Mesothelial cell of epicardium (in vitro differentiated cells): ENCODE measurements at regions not wholly inside any gene's neighbourhood (a gene's known extent, or its start where the extent isn't known, plus 50 kb on each side); places are given as distances from the start of the nearest gene placed in this dataset.
"Not testable (repeated sequence)": the region's sequence is repeated elsewhere in the genome, so short reads cannot be mapped to it uniquely, and the experiment has no call there.

ENCODE experiments used
- DNase-seq, 2 experiments: peaks; one replicate each; pipeline ENCODE4 v3.0.0; 2021; ENCODE audit warnings: low spot score in 2 of 2; ENCODE audit not compliant: unreplicated experiment in 2 of 2
- H3K27ac Mint-ChIP-seq: 2 replicates; pipeline ENCODE4 v1.8.0; 2021; ENCODE audit warnings: mixed read lengths
- H3K27me3 Mint-ChIP-seq: 2 replicates; pipeline ENCODE4 v1.8.0; 2021; ENCODE audit warnings: low read depth, mixed read lengths
- H3K36me3 Mint-ChIP-seq: 2 replicates; pipeline ENCODE4 v1.8.0; 2021; ENCODE audit warnings: mixed read lengths
- H3K4me1 Mint-ChIP-seq: 2 replicates; pipeline ENCODE4 v1.8.0; 2021; ENCODE audit warnings: mixed read lengths
- H3K4me3 Mint-ChIP-seq: 2 replicates; pipeline ENCODE4 v1.8.0; 2021; ENCODE audit warnings: mild to moderate bottlenecking, moderate library complexity, mixed read lengths
- H3K9me3 Mint-ChIP-seq: 2 replicates; pipeline ENCODE4 v1.8.0; 2021; ENCODE audit warnings: mixed read lengths
- TF ChIP-seq, protein P1 (sequence below): fragments of 200-600 bp; sonication (generic); IDR thresholded peaks from one replicate; pipeline ENCODE4 v1.5.0; 2021; ENCODE audit warnings: antibody characterized with exemption; ENCODE audit not compliant: unreplicated experiment

DNA sequence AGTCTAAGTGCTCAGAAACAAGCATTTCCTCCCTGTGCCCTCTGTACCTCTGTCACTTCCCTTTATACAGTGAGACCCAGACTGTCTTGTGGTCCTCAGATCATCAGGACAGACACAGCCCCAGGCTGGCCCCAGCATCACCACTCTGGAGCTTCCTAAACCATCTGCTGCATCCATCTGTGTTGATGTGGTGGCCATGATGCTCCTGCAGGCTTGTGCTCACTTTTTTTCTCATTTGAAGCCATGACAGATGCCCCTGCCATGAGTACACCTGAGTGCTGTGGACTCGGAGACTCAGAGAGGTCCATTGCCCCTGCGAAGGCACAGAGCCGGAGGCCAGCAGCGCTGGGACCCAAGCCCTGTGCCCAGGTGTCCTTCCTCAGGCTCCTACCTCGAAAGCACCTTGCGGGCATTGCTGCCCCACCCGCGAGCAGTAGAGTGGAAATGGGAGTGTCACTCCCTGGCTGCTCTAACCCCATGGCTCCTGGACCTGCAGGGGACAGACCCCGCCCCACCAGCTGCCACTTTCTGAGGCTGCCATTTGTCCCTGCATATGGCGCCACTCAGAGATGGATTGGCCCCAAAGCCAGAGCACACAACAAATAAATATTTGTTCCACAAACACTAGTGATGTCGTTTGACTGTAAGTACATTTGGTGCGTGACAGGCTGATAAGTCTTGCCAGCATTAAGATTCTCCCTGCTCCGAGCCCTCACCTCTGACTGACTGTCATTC is 593.5 kb downstream of the TBC1D22A start:
- H3K4me3 Mint-ChIP-seq: no peak overlapping the region
- no peaks in the 10 kb centered on the region for H3K27me3 Mint-ChIP-seq
- H3K4me1 Mint-ChIP-seq: no peaks in the 10 kb centered on the region
- H3K36me3 Mint-ChIP-seq: no peaks in the 10 kb centered on the region
- DNase-seq: peak in 1 of 2 experiments; percentile 29
- H3K27ac Mint-ChIP-seq: no peak overlapping the region
- TF ChIP-seq, protein P1, sequence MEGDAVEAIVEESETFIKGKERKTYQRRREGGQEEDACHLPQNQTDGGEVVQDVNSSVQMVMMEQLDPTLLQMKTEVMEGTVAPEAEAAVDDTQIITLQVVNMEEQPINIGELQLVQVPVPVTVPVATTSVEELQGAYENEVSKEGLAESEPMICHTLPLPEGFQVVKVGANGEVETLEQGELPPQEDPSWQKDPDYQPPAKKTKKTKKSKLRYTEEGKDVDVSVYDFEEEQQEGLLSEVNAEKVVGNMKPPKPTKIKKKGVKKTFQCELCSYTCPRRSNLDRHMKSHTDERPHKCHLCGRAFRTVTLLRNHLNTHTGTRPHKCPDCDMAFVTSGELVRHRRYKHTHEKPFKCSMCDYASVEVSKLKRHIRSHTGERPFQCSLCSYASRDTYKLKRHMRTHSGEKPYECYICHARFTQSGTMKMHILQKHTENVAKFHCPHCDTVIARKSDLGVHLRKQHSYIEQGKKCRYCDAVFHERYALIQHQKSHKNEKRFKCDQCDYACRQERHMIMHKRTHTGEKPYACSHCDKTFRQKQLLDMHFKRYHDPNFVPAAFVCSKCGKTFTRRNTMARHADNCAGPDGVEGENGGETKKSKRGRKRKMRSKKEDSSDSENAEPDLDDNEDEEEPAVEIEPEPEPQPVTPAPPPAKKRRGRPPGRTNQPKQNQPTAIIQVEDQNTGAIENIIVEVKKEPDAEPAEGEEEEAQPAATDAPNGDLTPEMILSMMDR: no peak
- H3K9me3 Mint-ChIP-seq: peaks cover 71% of the 10 kb centered on the region

GRCh38 chr22:47355388-47355725 is 592.9 kb downstream of the TBC1D22A start:
- Mint-ChIP-seq H3K4me1 (no peaks in the 10 kb centered on the region), H3K9me3 (peaks cover 68% of the 10 kb centered on the region), H3K27me3 (no peaks in the 10 kb centered on the region), H3K4me3 (no peak overlapping the region), H3K36me3 (no peaks in the 10 kb centered on the region), H3K27ac (no peak overlapping the region)
- DNase-seq: peak in 1 of 2 experiments; percentile 10
- TF ChIP-seq, protein P1: no peak

- no peak overlapping the region for H3K27ac Mint-ChIP-seq
- H3K4me1 Mint-ChIP-seq: no peaks in the 10 kb centered on the region
- peak in 1 of 2 experiments; percentile 10 for DNase-seq
- H3K36me3 Mint-ChIP-seq: peaks cover 2% of the 10 kb centered on the region
- H3K9me3 Mint-ChIP-seq: peaks cover 68% of the 10 kb centered on the region
- TF ChIP-seq, protein P1: no peak
- no peak overlapping the region for H3K4me3 Mint-ChIP-seq
- no peaks in the 10 kb centered on the region for H3K27me3 Mint-ChIP-seq
These were observed 592.4 kb downstream of the TBC1D22A start for GRCh38 chr22:47354668-47355387.

- peak in 1 of 2 experiments; percentile 24 for DNase-seq
- Mint-ChIP-seq H3K27ac (no peak overlapping the region), H3K36me3 (peaks cover 2% of the 10 kb centered on the region), H3K9me3 (peaks cover 64% of the 10 kb centered on the region), H3K27me3 (no peaks in the 10 kb centered on the region), H3K4me3 (no peak overlapping the region), H3K4me1 (no peaks in the 10 kb centered on the region)
- TF ChIP-seq, protein P1: no peak
These were observed 590.7 kb downstream of the TBC1D22A start for GRCh38 chr22:47352920-47353700.

GRCh38 chr22:47351836-47352579 is 589.6 kb downstream of the TBC1D22A start:
- Mint-ChIP-seq H3K4me1 (no peaks in the 10 kb centered on the region), H3K9me3 (peaks cover 53% of the 10 kb centered on the region), H3K27ac (no peak overlapping the region), H3K36me3 (peaks cover 2% of the 10 kb centered on the region), H3K27me3 (no peaks in the 10 kb centered on the region), H3K4me3 (no peak overlapping the region)
- TF ChIP-seq, protein P1: no peak
- peak in 1 of 2 experiments; percentile 28 for DNase-seq

GRCh38 chr22:47346287-47346686 is 583.8 kb downstream of the TBC1D22A start:
- H3K27ac Mint-ChIP-seq, H3K4me3 Mint-ChIP-seq, H3K36me3 Mint-ChIP-seq, H3K4me1 Mint-ChIP-seq, H3K27me3 Mint-ChIP-seq, DNase-seq: not testable (repeated sequence)
- peaks cover 38% of the 10 kb centered on the region for H3K9me3 Mint-ChIP-seq
